Stimulated activated CD4-positive, alpha-beta T cell treated with anti-CD3 and anti-CD28 coated beads, TNF-alpha, amount 100 ng/mL, for 48 hours (primary cell): ENCODE measurements at regions not wholly inside any gene's neighbourhood (a gene's known extent, or its start where the extent isn't known, plus 50 kb on each side); places are given as distances from the start of the nearest gene placed in this dataset.

Source experiments
- DNase-seq, 3 donors: peaks; one replicate each; pipeline ENCODE4 v3.0.0-alpha.2; 2020; ENCODE audit warnings: low read depth in 3 of 3

- no peak for DNase-seq
These were observed 51.1 kb upstream of the GRIK3 start for GRCh38 chr1:37085393-37085792.

- DNase-seq: no peak
These were observed 55.4 kb upstream of the GRIK3 start for GRCh38 chr1:37089750-37090149.

GRCh38 chr1:37090671-37091070 lies 56.4 kb upstream of the GRIK3 start:
- no peak for DNase-seq

GRCh38 chr1:37092937-37093336 lies 58.6 kb upstream of the GRIK3 start:
- no peak for DNase-seq

- DNase-seq: no peak
These were observed 60.0 kb upstream of the GRIK3 start for GRCh38 chr1:37094302-37094701.

- no peak for DNase-seq
These were observed 62.2 kb upstream of the GRIK3 start for GRCh38 chr1:37096523-37096922.

- DNase-seq: no peak
These were observed 63.4 kb upstream of the GRIK3 start for GRCh38 chr1:37097731-37098130.

- DNase-seq: no peak
These were observed 63.9 kb upstream of the GRIK3 start for GRCh38 chr1:37098237-37098636.

GRCh38 chr1:37100310-37100709 lies 66.0 kb upstream of the GRIK3 start:
- no peak for DNase-seq

GRCh38 chr1:37102656-37103382 lies 68.5 kb upstream of the GRIK3 start:
- DNase-seq: no peak

- no peak for DNase-seq
These were observed 71.6 kb upstream of the GRIK3 start for GRCh38 chr1:37105911-37106310.

GRCh38 chr1:37107153-37107907 lies 73.0 kb upstream of the GRIK3 start:
- no peak for DNase-seq

GRCh38 chr1:37108596-37109188 lies 74.4 kb upstream of the GRIK3 start:
- no peak for DNase-seq

- no peak for DNase-seq
These were observed 78.1 kb upstream of the GRIK3 start for GRCh38 chr1:37112430-37112829.

GRCh38 chr1:37113285-37113997 lies 79.1 kb upstream of the GRIK3 start:
- DNase-seq: no peak

GRCh38 chr1:37118790-37119189 lies 84.5 kb upstream of the GRIK3 start:
- DNase-seq: no peak

GRCh38 chr1:37120279-37120678 lies 86.0 kb upstream of the GRIK3 start:
- no peak for DNase-seq

GRCh38 chr1:37123276-37124115 lies 89.2 kb upstream of the GRIK3 start:
- DNase-seq: no peak

- no peak for DNase-seq
These were observed 90.2 kb upstream of the GRIK3 start for GRCh38 chr1:37124501-37124900.

GRCh38 chr1:37125295-37125694 lies 91.0 kb upstream of the GRIK3 start:
- no peak for DNase-seq

- no peak for DNase-seq
These were observed 93.0 kb upstream of the GRIK3 start for GRCh38 chr1:37127254-37127748.
